ENCODE measurements at regions not wholly inside any gene's neighbourhood (a gene's known extent, or its start where the extent isn't known, plus 50 kb on each side); places are given as distances from the start of the nearest gene placed in this dataset.

DNA sequence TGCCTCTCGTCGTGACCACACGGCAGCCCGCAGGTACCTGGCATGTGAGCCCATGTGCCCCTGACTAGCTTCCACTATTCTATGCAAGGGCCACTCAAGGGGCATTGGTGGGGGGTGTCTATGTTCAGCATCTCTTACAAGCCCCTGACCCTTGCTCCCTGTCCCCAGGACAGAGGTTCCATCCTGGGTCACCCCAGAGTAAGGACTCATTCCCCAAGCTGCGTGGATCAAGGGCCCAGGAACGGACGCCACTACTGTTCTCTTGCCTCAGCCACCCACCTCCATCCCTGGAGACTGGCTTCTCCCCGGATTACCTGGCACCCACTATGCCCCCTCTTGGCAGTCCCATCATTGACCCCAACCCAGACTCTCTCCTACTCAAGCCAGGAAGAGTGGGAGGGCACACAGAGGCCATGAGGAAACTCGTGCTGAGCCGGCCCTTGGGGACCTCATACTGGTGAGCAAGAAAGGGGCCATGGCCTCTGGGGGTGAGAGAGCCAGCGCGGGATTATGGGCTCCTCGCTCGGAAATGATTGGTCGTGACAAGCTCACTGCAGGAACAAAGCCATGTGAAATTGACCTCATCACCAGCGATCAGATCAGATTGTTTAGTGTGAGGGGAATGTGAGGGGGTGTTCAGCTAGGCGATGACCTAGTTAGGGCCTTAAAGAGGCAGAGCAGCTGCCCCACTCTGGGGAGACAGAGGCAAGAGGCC lies 50.1 kb upstream of the PJA1 start:
- no peak for TF ChIP-seq POLR2A (IDR thresholded peaks at IDR 0.05; ENCODE audit: low read depth)
- TF ChIP-seq POLR2AphosphoS5 (IDR thresholded peaks at IDR 0.05): no peak
- TF ChIP-seq, protein P1, sequence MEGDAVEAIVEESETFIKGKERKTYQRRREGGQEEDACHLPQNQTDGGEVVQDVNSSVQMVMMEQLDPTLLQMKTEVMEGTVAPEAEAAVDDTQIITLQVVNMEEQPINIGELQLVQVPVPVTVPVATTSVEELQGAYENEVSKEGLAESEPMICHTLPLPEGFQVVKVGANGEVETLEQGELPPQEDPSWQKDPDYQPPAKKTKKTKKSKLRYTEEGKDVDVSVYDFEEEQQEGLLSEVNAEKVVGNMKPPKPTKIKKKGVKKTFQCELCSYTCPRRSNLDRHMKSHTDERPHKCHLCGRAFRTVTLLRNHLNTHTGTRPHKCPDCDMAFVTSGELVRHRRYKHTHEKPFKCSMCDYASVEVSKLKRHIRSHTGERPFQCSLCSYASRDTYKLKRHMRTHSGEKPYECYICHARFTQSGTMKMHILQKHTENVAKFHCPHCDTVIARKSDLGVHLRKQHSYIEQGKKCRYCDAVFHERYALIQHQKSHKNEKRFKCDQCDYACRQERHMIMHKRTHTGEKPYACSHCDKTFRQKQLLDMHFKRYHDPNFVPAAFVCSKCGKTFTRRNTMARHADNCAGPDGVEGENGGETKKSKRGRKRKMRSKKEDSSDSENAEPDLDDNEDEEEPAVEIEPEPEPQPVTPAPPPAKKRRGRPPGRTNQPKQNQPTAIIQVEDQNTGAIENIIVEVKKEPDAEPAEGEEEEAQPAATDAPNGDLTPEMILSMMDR (IDR thresholded peaks at IDR 0.05): no peak
- no peak for TF ChIP-seq EP300 (IDR thresholded peaks at IDR 0.05)
- Histone ChIP-seq H3K27ac (replicated peaks in 1 of 4) (peak overlapping the region in 1 of 4 donors; percentile 47), H3K4me1 (peaks cover 5 to 43% (median 22%) of the 10 kb centered on the region in 4 donors), H3K9me3 (no peaks in the 10 kb centered on the region), H3K36me3 (no peaks in the 10 kb centered on the region), H3K27me3 (peaks cover 0 to 5% (median 0%) of the 10 kb centered on the region in 4 donors), H3K4me3 (no peak overlapping the region)
- no peak for DNase-seq (ENCODE audit: extremely low spot score)
- 78% methylated on average over 16 of the region's 17 CpGs for WGBS
- intact Hi-C loops (cut with DNase I): loop anchor here (5.0 kb wide), 1 partner anchor 58 kb away; no protein-coding TSS in a partner anchor

Data from esophagus muscularis mucosa (tissue), 4 donors.